GM04503 (cell line): ENCODE measurements at regions not wholly inside any gene's neighbourhood (a gene's known extent, or its start where the extent isn't known, plus 50 kb on each side); places are given as distances from the start of the nearest gene placed in this dataset.

ENCODE experiments used
- DNase-seq: peaks from one replicate; pipeline ENCODE4 v3.0.0-alpha.2; 2012; ENCODE audit warnings: low read depth

DNA sequence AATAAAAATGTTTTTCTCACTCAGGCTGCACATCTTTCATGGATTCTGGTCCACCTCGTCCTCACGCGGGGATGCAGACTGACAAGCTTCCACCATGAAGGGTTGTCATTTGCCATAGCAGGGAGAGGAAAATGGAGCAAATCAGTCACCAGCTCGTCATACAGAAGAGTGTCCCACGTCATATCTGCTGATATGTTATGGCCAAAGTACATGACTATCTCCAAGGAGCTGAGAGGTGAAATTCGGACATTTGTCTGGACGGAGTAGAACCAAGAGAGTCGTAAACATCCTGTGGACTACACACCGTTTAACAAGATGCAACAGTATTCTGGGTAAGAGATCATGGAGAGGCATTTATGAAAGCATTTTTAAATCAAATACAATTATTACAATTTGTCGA lies 75.3 kb upstream of the MYOCD start:
- no peak for DNase-seq

DNA sequence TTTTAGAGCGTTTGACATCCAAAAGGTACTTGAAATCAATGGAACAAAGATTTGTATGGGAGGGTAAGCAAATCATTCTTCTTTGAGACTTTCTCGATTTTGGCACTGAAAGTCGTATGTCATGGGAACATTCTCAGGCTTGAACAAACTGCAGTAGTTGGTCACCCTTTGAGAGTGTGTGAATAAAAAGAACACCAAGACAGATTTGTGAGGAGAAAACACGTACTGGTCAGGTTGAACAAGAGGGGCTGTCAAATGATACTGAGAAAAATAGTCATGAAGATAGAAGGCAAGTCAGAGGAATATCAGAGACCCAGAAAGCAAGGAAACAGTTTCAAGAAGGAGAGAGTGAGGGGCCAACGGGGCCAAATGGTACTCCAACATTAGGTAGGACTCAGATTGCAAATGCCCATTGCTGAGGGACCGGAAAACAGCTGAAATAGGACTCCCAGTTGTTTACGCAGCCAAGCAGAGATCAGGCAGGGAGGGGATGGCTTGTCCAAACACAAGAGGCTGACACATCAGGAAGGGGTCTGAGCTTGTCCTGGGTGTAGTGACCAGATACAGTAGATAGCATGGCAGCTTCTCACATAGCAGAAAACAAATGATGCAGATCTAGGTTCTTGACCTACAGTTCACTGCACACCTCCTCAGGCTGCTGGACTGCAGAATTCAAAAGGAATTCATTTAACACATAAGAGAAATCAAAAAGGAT lies 74.5 kb upstream of the MYOCD start:
- DNase-seq: no peak

DNA sequence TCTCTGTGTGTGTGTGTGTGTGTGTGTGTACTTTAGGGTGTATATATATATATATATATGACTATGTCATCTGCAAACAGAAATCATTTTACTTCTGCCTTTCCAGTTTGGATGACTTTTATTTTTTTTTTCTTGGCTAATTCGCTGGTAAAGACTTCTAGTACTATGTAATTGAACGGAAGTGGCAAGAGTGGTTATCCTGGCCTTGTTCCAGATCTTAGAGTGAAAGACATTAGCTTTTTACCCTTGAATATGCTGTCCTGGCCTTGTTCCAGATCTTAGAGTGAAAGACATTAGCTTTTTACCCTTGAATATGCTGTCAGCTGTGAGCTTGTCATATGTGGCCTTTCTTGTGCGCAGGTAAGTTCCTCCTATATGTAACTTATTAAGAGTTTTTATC lies 72.7 kb upstream of the MYOCD start:
- no peak for DNase-seq

DNA sequence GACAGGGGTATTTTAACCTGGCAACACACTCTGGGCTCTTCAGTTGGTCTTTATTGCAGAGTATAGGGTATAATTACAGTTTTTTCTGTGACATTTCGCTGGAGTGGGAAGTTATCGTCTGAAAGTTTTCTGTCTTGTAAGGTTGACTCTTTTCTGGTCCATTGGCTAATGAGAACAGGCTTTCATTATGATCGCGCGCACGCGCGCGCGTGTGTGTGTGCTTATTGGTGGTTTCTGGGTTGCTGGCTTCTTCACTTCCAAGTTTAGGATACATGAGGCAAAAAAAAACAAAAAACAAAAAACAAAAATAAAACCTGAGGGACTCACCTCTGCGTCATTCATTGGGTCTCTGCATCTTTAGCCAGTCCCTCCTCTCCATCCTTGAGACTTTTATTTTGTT lies 68.7 kb upstream of the MYOCD start:
- no peak for DNase-seq

DNA sequence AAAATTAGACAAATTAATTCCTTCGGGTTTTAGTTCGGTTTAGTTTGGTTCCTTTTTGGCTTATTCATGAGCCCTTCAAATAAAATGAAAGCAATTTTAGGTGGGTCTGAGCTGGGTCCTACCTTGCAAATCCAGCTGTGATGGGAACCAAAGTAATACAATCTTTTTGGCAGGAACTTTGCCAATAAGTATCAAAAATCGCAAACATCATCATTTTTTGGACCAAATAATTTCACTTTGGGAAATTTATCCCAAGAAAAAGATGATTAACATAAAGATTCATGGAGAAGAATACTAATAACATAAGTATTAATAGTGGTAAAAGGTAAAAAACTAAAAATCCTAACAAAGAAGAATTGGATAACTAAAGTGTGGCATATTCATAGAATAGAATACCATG lies 67.8 kb upstream of the MYOCD start:
- DNase-seq: no peak

DNA sequence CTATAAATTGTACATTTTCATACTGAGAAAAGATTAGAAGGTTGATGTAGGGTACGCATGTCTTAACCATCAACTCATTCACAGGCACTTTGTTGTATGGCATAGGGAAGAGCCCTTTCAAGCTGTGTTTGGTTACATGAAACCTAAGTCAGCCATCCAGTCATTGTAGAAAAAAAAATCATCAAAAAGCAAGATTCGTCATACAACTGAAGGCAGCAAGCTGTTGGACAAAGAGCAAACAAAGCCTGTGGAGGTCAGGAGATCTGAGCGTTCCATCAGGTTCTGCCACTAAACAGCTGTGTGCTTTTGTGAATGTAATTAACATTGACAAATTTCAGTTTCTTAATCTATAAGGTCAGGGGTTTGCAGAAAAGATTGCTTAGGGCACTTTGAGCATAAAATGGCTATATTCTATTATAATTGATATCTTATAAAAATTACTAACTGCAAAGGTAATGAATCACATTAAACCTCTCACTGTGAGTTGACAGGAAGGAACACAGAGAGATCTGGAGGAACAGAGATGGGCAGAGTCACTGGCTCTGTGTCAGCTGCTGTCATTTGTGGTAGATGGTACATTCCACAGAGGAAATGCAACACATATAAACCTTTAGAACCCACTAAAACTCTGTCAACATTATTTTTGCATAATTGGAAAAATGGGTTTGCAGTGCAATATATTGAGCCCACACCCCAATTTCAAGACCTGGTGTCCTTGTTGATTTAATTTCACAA lies 66.3 kb upstream of the MYOCD start:
- DNase-seq: no peak

DNA sequence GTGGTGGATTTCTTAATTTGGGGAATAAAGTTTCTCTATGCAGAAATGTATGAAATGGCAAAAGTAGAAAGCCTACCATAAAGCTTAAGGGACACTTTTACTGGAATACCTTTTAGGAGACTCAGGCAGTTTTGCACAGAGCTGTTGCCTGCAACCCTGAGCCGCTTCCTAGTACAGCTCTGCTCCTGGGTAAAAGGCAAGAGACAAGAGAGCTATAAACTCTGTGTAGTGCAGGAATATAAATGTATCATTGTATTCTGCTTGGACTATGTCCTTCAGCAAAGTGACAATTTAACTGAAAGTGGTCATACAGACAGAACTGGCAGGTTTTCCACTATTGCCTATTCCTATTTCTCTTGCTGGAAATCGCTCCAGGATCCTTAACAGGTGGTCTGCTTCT lies 65.3 kb upstream of the MYOCD start:
- DNase-seq: no peak

DNA sequence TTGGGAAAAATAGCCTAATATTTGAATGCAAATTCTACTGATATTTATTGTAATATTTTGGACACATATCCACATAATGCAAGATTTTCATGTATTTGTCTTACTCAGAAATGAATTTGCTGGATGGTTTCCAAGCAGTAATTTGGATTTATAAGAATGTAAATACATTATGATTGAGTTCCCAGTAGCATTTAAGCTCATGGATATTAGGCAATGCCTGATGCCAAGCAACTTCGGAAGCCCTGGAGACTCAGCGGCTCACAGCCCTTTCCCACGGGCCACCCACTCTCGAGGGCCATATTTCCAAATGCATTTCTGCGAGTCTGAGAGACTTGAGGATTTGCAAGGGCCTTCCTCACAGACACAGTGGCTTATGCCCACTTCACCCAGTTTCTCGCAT lies 62.1 kb upstream of the MYOCD start:
- no peak for DNase-seq

DNA sequence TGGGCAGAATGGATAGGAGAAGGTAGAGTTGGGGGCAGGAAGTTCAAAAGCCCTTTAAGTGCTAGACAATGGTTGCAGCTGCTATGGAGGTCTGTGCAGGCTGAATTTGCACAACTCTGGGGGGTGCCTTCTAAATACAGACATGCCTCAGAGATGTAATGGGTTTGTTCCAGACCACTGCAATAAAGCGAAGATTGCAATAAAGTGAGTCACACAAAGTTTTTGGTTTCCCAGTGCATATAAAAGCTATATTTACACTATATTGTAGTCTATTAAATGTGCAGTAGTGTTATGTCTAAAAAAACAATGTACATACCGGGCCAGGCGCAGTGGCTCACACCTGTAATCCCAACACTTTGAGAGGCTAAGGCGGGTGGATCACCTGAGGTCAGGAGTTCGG lies 60.5 kb upstream of the MYOCD start:
- DNase-seq: no peak

DNA sequence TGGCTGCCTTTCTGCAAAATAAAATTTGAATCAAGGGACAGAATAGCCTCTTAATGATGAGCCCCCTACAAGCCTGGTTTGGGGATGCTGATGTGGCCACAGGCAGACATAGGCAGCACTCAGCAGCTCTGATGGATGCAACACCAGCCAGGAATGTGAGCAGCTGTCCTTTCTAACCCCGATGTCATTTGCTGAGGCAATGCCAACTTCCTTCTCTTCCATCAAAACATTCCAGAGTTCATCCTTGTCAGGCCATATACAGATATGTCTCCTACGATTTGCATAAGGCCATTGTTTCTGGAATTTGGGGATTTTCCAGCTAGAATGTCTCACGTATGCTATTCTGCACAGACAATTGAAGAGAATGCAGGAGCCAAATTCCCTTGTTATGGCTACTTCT lies 52.1 kb upstream of the MYOCD start:
- DNase-seq: peak; percentile 37
